KMS-11 (cell line): ENCODE measurements at regions not wholly inside any gene's neighbourhood (a gene's known extent, or its start where the extent isn't known, plus 50 kb on each side); places are given as distances from the start of the nearest gene placed in this dataset.

ENCODE experiments used
- H2AFZ ChIP-seq: fragments of 200-600 bp; sonication (generic); 2 replicates; pipeline ENCODE4 v1.6.1; 2016; ENCODE audit warnings: antibody characterized with exemption, mixed run types, low read depth
- H3K27ac ChIP-seq: fragments of 200-600 bp; sonication (generic); 2 replicates; pipeline ENCODE4 v1.6.1; 2016; ENCODE audit warnings: mild to moderate bottlenecking, mixed run types
- H3K27me3 ChIP-seq: fragments of 200-600 bp; sonication (generic); 2 replicates; pipeline ENCODE4 v1.6.1; 2017; ENCODE audit warnings: mild to moderate bottlenecking, low read depth, mixed run types, moderate library complexity; ENCODE audit not compliant: insufficient read depth
- H3K36me3 ChIP-seq: fragments of 200-600 bp; sonication (generic); 2 replicates; pipeline ENCODE4 v1.6.1; 2017; ENCODE audit warnings: mild to moderate bottlenecking, mixed run types; ENCODE audit not compliant: insufficient read depth
- H3K4me1 ChIP-seq: fragments of 200-600 bp; sonication (generic); 2 replicates; pipeline ENCODE4 v1.6.1; 2016; ENCODE audit warnings: mild to moderate bottlenecking, low read depth, mixed run types; ENCODE audit not compliant: poor library complexity, severe bottlenecking
- H3K4me2 ChIP-seq: fragments of 200-600 bp; sonication (generic); 2 replicates; pipeline ENCODE4 v1.7.0; 2016; ENCODE audit warnings: mild to moderate bottlenecking, mixed run types
- H3K4me3 ChIP-seq: fragments of 200-600 bp; sonication (generic); IDR thresholded peaks from 2 replicates; pipeline ENCODE4 v1.6.1; 2017; ENCODE audit warnings: low read depth, low read length, mixed read lengths; ENCODE audit not compliant: insufficient read depth
- H3K79me2 ChIP-seq: fragments of 200-600 bp; sonication (generic); 2 replicates; pipeline ENCODE4 v1.6.1; 2016; ENCODE audit warnings: low read depth, mixed run types; ENCODE audit not compliant: insufficient read depth
- H3K9ac ChIP-seq: fragments of 200-600 bp; sonication (generic); 2 replicates; pipeline ENCODE4 v1.6.1; 2016; ENCODE audit warnings: mild to moderate bottlenecking, mixed run types
- H4K20me1 ChIP-seq: fragments of 200-600 bp; sonication (generic); 2 replicates; pipeline ENCODE4 v1.6.1; 2016; ENCODE audit warnings: mild to moderate bottlenecking, mixed run types; ENCODE audit not compliant: insufficient read depth
- TF ChIP-seq, protein P1 (sequence below): fragments of 200-600 bp; sonication (generic); conservative IDR thresholded peaks from 2 replicates; pipeline ENCODE4 v1.6.1; 2017; ENCODE audit warnings: low read depth, mild to moderate bottlenecking, antibody characterized with exemption, low read length, moderate library complexity, mixed read lengths

DNA sequence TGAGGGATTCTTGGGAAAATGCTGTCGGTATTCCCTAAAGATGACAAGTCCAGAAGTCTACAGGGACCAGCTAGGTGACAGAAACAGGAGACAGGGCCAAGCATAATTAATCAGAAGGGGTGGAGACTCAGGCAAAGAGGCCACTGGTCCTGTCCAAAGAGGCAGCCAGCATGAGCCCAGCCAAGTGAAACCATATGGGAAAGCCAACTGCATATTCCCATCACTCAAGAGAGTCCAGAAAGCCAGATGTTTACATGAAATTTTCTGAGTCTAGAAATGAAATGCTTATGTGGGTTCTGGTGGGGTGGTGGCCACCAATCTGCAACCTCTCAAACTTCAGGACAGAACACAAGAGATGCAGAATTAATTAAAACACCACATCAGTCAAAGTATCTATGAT is 74.3 kb downstream of the ANKRD60 start:
- Histone ChIP-seq H3K36me3 (no peaks in the 10 kb centered on the region), H3K27me3 (peaks cover 32% of the 10 kb centered on the region; the same call in 1 of the 2 replicates), H3K4me2 (no peak overlapping the region), H3K9ac (no peak overlapping the region), H3K4me3 (no peak overlapping the region), H2AFZ (no peak overlapping the region), H4K20me1 (no peaks in the 10 kb centered on the region), H3K27ac (no peak overlapping the region), H3K4me1 (no peaks in the 10 kb centered on the region), H3K79me2 (no peaks in the 10 kb centered on the region)
- TF ChIP-seq, protein P1, sequence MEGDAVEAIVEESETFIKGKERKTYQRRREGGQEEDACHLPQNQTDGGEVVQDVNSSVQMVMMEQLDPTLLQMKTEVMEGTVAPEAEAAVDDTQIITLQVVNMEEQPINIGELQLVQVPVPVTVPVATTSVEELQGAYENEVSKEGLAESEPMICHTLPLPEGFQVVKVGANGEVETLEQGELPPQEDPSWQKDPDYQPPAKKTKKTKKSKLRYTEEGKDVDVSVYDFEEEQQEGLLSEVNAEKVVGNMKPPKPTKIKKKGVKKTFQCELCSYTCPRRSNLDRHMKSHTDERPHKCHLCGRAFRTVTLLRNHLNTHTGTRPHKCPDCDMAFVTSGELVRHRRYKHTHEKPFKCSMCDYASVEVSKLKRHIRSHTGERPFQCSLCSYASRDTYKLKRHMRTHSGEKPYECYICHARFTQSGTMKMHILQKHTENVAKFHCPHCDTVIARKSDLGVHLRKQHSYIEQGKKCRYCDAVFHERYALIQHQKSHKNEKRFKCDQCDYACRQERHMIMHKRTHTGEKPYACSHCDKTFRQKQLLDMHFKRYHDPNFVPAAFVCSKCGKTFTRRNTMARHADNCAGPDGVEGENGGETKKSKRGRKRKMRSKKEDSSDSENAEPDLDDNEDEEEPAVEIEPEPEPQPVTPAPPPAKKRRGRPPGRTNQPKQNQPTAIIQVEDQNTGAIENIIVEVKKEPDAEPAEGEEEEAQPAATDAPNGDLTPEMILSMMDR = no peak

DNA sequence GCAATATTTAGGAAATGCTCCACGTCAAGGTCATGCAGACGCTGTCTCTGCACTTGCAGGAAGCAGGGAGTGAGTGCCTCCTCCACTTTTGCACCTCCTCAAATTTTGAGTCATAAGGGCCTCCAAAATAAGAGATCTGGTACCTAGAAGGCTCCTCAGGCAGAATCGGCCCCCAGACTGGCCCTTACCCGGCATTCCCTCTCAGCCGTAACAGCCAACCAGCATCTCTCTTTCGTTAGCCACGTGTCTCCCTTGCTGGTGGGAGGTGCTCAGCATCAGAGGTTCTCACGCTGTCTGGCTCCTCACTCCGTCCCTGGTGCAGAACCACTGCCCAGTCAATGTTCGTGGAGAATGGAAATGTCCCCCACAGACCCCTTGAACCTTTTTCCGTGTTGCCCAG is 75.3 kb downstream of the ANKRD60 start:
- no peak overlapping the region for H3K27ac ChIP-seq
- H3K79me2 ChIP-seq = no peaks in the 10 kb centered on the region
- no peaks in the 10 kb centered on the region for H4K20me1 ChIP-seq
- TF ChIP-seq, protein P1 = no peak
- no peak overlapping the region for H3K4me2 ChIP-seq
- no peak overlapping the region for H3K4me3 ChIP-seq
- H2AFZ ChIP-seq = no peak overlapping the region
- no peaks in the 10 kb centered on the region for H3K36me3 ChIP-seq
- peaks cover 42% of the 10 kb centered on the region; the same call in 1 of the 2 replicates for H3K27me3 ChIP-seq
- H3K4me1 ChIP-seq = no peaks in the 10 kb centered on the region
- no peak overlapping the region for H3K9ac ChIP-seq

GRCh38 chr20:58150772-58151171 is 77.7 kb downstream of the ANKRD60 start:
- Histone ChIP-seq H2AFZ (no peak overlapping the region), H3K4me3 (no peak overlapping the region), H3K4me2 (no peak overlapping the region), H3K27ac (no peak overlapping the region), H4K20me1 (no peaks in the 10 kb centered on the region), H3K36me3 (no peaks in the 10 kb centered on the region), H3K9ac (no peak overlapping the region), H3K27me3 (peaks cover 47% of the 10 kb centered on the region; the same call in 1 of the 2 replicates), H3K79me2 (no peaks in the 10 kb centered on the region), H3K4me1 (no peaks in the 10 kb centered on the region)
- TF ChIP-seq, protein P1 = no peak

DNA sequence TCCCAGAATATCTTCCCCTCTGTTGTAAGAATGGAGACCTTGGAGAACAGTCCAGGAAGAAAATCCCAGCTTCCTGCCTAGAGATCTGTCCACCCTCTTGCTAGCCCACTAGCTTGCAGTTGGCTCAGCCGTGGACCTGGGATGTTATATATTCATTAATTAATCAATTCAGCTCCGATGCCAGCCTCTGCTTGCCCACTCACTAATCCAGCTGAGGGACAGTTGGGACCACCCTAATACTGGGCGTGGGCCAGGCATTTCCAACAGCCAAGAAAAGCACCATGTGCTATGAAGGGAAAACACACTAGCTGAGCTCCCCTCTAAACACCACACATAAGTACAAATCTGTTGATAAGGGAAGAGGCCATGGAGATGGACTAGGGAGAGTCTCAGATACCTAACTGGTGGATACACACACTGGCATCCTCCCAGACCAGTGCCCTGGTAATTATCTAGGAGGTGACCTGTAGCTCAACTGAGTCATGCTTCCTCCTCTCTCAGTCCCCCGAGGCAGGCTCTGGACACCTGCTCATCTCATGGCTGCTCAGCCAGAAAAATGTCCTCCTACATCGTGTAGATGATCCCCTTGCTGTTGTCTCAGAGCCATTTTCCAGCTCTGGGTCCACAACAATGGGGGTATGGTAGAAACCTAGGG is 78.9 kb downstream of the ANKRD60 start:
- H3K4me3 ChIP-seq = no peak overlapping the region
- no peaks in the 10 kb centered on the region for H3K4me1 ChIP-seq
- no peak overlapping the region for H3K27ac ChIP-seq
- no peaks in the 10 kb centered on the region for H3K36me3 ChIP-seq
- H2AFZ ChIP-seq = no peak overlapping the region
- no peak overlapping the region for H3K4me2 ChIP-seq
- peaks cover 54% of the 10 kb centered on the region; the same call in 1 of the 2 replicates for H3K27me3 ChIP-seq
- TF ChIP-seq, protein P1 = no peak
- H3K79me2 ChIP-seq = no peaks in the 10 kb centered on the region
- H4K20me1 ChIP-seq = no peaks in the 10 kb centered on the region
- no peak overlapping the region for H3K9ac ChIP-seq
